ENCODE measurements at regions not wholly inside any gene's neighbourhood (a gene's known extent, or its start where the extent isn't known, plus 50 kb on each side); places are given as distances from the start of the nearest gene placed in this dataset.

- intact Hi-C loops (cut with DNase I; ENCODE audit: low total_unique reads), result no loop called here
- no peak overlapping the region for H3K4me3 ChIP-seq
- no peaks in the 10 kb centered on the region for H3K9me3 ChIP-seq
- peaks cover 0 to 36% (median 8%) of the 10 kb centered on the region in 4 donors for H3K4me1 ChIP-seq
- no peaks in the 10 kb centered on the region for H3K36me3 ChIP-seq
- DNase-seq, result peak in 1 of 2 donors; percentile 31
- peak overlapping the region in 1 of 2 donors; percentile 49 for H3K27ac ChIP-seq
- H3K27me3 ChIP-seq, result no peaks in the 10 kb centered on the region
- TF ChIP-seq CTCF (IDR thresholded peaks at IDR 0.05), result no peak
Observed at GRCh38 chr3:14323401-14324223, 78.8 kb upstream of the SLC6A6 start.

GRCh38 chr3:14324224-14324944 lies 78.0 kb upstream of the SLC6A6 start:
- Histone ChIP-seq H3K27me3 (no peaks in the 10 kb centered on the region), H3K9me3 (no peaks in the 10 kb centered on the region), H3K4me3 (no peak overlapping the region), H3K36me3 (no peaks in the 10 kb centered on the region), H3K4me1 (peaks cover 0 to 36% (median 8%) of the 10 kb centered on the region in 4 donors), H3K27ac (peak overlapping the region; percentile 36 to 49)
- intact Hi-C loops (cut with DNase I; ENCODE audit: low total_unique reads), result no loop called here
- peak in 1 of 2 donors; percentile 68 for DNase-seq
- TF ChIP-seq CTCF (IDR thresholded peaks at IDR 0.05), result no peak

GRCh38 chr3:14328422-14328821 lies 74.0 kb upstream of the SLC6A6 start:
- no peaks in the 10 kb centered on the region for H3K27me3 ChIP-seq
- H3K27ac ChIP-seq, result no peak overlapping the region
- intact Hi-C loops (cut with DNase I; ENCODE audit: low total_unique reads), result no loop called here
- no peak for DNase-seq
- TF ChIP-seq CTCF (IDR thresholded peaks at IDR 0.05), result no peak
- H3K36me3 ChIP-seq, result no peaks in the 10 kb centered on the region
- peaks cover 0 to 22% (median 7%) of the 10 kb centered on the region in 4 donors for H3K4me1 ChIP-seq
- H3K9me3 ChIP-seq, result no peaks in the 10 kb centered on the region
- H3K4me3 ChIP-seq, result no peak overlapping the region

GRCh38 chr3:14329116-14329830 lies 73.1 kb upstream of the SLC6A6 start:
- peak in 1 of 2 donors; percentile 29 for DNase-seq
- Histone ChIP-seq H3K27ac (no peak overlapping the region), H3K27me3 (no peaks in the 10 kb centered on the region), H3K4me3 (no peak overlapping the region), H3K9me3 (no peaks in the 10 kb centered on the region), H3K4me1 (peaks cover 0 to 13% (median 5%) of the 10 kb centered on the region in 4 donors), H3K36me3 (no peaks in the 10 kb centered on the region)
- no peak for TF ChIP-seq CTCF (IDR thresholded peaks at IDR 0.05)
- intact Hi-C loops (cut with DNase I; ENCODE audit: low total_unique reads), result no loop called here

- Histone ChIP-seq H3K4me1 (peaks cover 0 to 7% (median 3%) of the 10 kb centered on the region in 4 donors), H3K27ac (no peak overlapping the region), H3K27me3 (no peaks in the 10 kb centered on the region), H3K4me3 (no peak overlapping the region), H3K36me3 (no peaks in the 10 kb centered on the region), H3K9me3 (no peaks in the 10 kb centered on the region)
- peak in 1 of 2 donors; percentile 41 for DNase-seq
- no peak for TF ChIP-seq CTCF (IDR thresholded peaks at IDR 0.05)
- intact Hi-C loops (cut with DNase I; ENCODE audit: low total_unique reads), result no loop called here
Observed at GRCh38 chr3:14329842-14330241, 72.6 kb upstream of the SLC6A6 start.

Measured in tibial artery (tissue), 4 donors.